HG02870 (cell line): ENCODE measurements at regions not wholly inside any gene's neighbourhood (a gene's known extent, or its start where the extent isn't known, plus 50 kb on each side); places are given as distances from the start of the nearest gene placed in this dataset.

ENCODE experiments used
- ATAC-seq: cut with Tn5 transposase; IDR thresholded peaks from one replicate; pipeline ENCODE4 v1.9.1; 2021; ENCODE audit warnings: mild to moderate bottlenecking, moderate library complexity; ENCODE audit not compliant: unreplicated experiment

GRCh38 chr13:34037636-34038540 is 219.9 kb downstream of the RFC3 start:
- ATAC-seq = peak; percentile 56

- ATAC-seq = peak; percentile 50
These were observed 220.7 kb downstream of the RFC3 start for GRCh38 chr13:34038541-34039068.

- ATAC-seq = no peak
These were observed 221.7 kb downstream of the RFC3 start for GRCh38 chr13:34039678-34040077.

GRCh38 chr13:34040863-34041262 is 222.9 kb downstream of the RFC3 start:
- no peak for ATAC-seq

- no peak for ATAC-seq
These were observed 226.1 kb downstream of the RFC3 start for GRCh38 chr13:34044041-34044440.

- ATAC-seq = no peak
These were observed 226.7 kb downstream of the RFC3 start for GRCh38 chr13:34044660-34045080.

GRCh38 chr13:34046457-34046856 is 228.5 kb downstream of the RFC3 start:
- ATAC-seq = no peak

GRCh38 chr13:34048652-34049051 is 230.7 kb downstream of the RFC3 start:
- ATAC-seq = no peak

- ATAC-seq = no peak
These were observed 238.8 kb downstream of the RFC3 start for GRCh38 chr13:34056733-34057258.

- no peak for ATAC-seq
These were observed 246.7 kb downstream of the RFC3 start for GRCh38 chr13:34064456-34065205.

GRCh38 chr13:34065928-34066327 is 248.0 kb downstream of the RFC3 start:
- no peak for ATAC-seq

GRCh38 chr13:34066344-34066743 is 248.4 kb downstream of the RFC3 start:
- no peak for ATAC-seq

GRCh38 chr13:34070006-34070405 is 252.1 kb downstream of the RFC3 start:
- ATAC-seq = no peak

- no peak for ATAC-seq
These were observed 252.8 kb downstream of the RFC3 start for GRCh38 chr13:34070544-34071303.

GRCh38 chr13:34076319-34076718 is 258.4 kb downstream of the RFC3 start:
- no peak for ATAC-seq

- ATAC-seq = no peak
These were observed 259.2 kb downstream of the RFC3 start for GRCh38 chr13:34076943-34077703.

- ATAC-seq = no peak
These were observed 260.5 kb downstream of the RFC3 start for GRCh38 chr13:34078334-34078999.

GRCh38 chr13:34085204-34085603 is 267.3 kb downstream of the RFC3 start:
- no peak for ATAC-seq

- peak; percentile 82 for ATAC-seq
These were observed 268.3 kb downstream of the RFC3 start for GRCh38 chr13:34086281-34086680.
